IPS-NIHi7 (cell line): ENCODE measurements at regions not wholly inside any gene's neighbourhood (a gene's known extent, or its start where the extent isn't known, plus 50 kb on each side); places are given as distances from the start of the nearest gene placed in this dataset.
"Not testable (repeated sequence)": the region's sequence is repeated elsewhere in the genome, so short reads cannot be mapped to it uniquely, and the experiment has no call there.

ENCODE experiments used
- DNase-seq: peaks from one replicate; pipeline ENCODE4 v3.0.0; 2012; ENCODE audit warnings: mixed read lengths; ENCODE audit errors: extremely low spot score

DNA sequence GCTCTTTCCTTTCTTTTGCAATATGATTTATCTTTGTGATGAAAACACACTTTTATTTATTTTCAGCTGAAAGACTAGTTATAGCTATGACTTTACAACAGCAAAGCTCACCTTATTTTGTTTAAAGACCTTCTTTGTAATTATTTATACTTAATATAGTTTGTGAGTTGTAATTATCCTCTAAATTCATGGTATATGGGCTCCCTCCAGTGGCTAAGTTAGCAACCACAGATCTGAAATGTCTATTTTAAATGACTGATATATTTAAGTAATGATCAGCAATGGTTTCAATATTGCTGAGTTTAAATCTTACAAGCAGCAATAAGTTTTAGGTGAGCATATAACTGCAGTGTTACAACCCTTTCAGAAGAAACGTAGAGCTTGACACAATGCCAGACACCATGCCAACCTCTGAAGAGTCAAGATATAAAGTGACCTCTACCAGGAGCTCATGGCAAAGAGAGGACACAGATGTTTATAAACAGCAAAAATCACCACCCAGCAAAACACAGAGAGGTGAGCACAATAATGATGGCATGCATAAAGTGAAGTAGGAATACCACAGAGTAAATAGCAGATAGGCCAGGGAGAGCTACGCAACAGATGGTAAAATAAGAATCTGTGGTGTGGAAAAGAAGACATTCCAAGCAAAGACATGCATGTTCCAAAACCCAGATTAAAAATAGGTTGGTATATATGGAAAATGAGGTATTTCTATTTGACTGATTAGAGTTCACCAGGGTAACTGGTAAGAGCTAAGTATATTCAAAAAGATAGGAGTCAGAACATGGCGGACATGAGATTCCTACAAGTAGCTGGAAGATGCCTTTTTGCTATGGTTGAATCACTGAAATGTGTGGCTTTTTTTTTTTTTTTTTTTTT lies 143.7 kb upstream of the ZNF385D start:
- peak; percentile 11 for DNase-seq

DNA sequence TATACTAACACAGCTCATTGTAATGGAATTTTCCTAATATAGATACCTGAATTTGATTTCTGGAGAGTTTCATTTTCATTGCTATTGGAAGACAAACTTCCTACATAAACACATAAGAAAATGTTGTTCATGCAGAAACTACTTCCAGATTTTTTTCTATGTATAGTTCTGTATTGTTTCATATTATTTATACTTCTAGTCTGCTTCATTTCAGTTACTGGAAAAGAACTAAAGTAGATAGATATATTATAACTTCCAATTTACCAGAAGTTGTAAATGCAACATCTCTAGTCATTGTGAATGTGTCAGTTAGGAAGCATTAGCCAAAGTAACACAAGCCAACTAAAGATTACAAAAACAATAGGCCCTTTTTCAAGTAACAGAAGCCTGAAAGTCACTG lies 147.3 kb upstream of the ZNF385D start:
- no peak for DNase-seq

GRCh38 chr3:21901484-21901883 lies 150.5 kb upstream of the ZNF385D start:
- no peak for DNase-seq

DNA sequence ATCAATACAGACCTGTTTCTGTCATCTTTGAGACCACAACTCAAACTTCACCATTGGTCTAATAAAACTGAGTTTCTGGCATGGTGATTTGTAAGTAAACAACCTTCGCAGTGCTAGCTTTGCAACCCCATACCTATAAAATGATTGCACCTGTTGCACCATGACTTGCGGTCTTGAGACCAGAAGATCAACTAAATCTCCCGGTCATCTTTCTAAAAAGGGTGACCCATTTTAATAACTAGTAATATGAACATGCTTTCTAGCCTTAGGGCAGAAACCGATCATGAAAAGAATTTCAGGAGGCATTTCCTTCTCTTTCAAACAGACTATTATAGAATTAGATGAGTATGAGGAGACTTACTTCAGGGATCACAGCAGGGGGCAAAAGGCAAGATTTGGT lies 151.9 kb upstream of the ZNF385D start:
- no peak for DNase-seq

DNA sequence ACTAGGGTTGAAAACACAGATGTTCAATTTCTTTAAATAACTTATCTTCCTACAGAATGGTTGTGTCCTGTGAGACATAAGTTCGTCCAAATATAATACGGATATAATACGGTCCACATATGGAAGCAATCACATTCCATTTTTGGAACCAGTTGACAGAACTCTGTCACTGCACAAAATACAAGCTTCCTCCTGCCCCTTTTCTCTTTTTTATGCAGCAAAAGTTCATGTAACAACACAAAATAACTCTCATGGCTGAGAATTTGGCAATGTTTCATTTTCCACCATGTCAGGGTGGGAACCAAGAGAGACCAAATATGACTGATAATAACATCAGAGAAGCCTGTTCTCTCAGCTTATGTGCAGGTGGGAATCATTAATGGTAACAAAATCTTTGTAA lies 158.1 kb upstream of the ZNF385D start:
- DNase-seq = no peak

GRCh38 chr3:21912711-21913110 lies 161.7 kb upstream of the ZNF385D start:
- no peak for DNase-seq

GRCh38 chr3:21913791-21914190 lies 162.8 kb upstream of the ZNF385D start:
- DNase-seq = no peak

GRCh38 chr3:21914451-21914850 lies 163.4 kb upstream of the ZNF385D start:
- no peak for DNase-seq

GRCh38 chr3:21919383-21919782 lies 168.4 kb upstream of the ZNF385D start:
- DNase-seq = no peak

DNA sequence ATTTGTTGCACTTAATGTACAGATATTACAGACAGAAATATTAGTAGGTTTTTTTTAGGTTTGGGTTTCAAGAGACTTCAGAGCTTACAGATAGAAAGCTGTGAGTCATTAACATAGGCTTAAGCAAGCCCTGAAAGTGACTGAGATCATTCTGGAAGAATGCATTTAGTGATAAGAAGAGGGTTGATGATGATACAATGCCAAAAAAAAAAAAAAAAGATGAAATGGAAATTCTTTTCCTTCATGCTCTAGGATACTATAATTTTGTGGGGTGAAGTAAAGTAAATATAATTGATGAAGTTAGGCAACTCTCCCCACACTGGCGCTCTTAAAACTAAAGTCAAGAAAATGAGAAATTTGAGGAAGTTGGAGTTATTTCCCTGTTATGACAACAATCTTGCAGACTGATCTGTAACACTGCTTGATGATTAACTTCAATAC lies 169.4 kb upstream of the ZNF385D start:
- peak; percentile 10 for DNase-seq

GRCh38 chr3:21923156-21923555 lies 172.1 kb upstream of the ZNF385D start:
- DNase-seq = not testable (repeated sequence)

- DNase-seq = no peak
Measured at GRCh38 chr3:21927261-21927660, 176.3 kb upstream of the ZNF385D start.

GRCh38 chr3:21934591-21934990 lies 183.6 kb upstream of the ZNF385D start:
- no peak for DNase-seq

DNA sequence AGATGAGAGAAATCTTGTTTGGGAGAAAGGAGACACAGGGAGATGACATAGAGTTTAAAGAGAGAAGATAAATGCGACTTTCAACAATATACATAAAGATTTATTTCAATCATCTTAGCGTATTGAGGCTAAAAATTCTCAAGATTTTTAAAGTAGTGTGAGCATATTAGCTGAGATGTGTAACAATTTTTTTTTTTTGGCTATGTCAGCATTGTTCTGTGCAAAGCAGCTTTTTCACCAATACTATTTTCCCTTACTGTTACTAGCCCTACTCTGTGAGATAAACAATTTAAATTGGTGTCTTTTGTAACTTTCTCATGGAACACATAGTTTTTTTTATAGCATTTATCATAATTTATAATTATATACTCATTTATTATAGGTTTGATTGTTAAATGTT lies 185.2 kb upstream of the ZNF385D start:
- DNase-seq = no peak

DNA sequence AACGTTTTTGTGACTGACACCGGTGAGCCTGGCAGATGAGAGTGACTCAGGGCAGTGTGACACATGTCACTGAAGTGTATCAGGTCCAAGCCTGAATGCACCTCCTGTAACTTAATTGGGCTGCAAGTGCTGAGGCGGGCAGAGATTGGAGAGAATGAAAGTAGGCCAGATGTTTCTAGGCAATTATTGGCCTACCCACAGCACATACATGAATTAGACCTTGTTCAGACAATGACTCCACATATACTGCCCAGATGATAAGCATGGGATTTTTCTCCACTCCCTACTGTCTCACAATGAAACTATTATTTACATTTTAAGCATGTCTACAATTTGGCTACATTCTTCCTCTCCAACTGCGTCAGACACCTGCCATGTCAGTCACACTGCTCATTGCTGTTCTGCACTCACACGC lies 187.3 kb upstream of the ZNF385D start:
- no peak for DNase-seq

DNA sequence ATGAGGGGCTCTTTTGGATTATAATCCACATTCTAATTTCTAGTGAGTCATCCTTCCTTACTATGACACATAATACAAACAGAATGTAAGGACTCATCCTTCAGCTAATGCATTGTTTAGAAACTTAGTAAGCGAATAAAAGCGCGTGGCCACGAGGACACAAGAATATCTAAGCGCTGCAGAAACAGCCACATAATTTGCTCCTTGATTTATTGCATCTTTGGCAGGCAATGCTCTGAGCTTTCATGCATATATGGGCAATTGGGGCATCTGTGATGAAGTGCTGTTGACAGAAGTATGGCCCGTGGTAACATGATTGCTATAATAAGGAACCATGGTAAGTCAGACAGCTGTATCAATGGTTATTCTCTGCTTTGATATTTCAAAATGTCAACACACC lies 191.3 kb upstream of the ZNF385D start:
- no peak for DNase-seq

- DNase-seq = no peak
Measured at GRCh38 chr3:21944251-21944650, 193.2 kb upstream of the ZNF385D start.

DNA sequence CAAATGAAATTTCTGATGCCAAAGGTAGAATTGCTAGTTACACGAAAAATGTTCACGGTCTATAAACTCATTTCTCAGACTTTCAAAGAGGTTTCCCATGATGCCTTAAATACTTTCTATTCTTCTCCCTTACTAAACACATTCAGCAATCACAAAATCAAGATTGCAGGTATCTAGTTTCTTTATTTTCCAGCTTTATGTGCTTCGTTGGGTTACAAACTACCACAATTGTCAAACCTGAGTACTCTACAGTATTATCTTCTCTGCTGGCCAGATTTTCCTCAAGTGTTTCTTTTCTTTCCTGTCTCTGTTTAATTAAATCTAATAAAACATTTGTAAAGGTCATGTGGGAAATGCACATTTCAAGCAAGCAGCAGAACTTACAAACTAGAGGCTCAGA lies 201.8 kb upstream of the ZNF385D start:
- DNase-seq = no peak

DNA sequence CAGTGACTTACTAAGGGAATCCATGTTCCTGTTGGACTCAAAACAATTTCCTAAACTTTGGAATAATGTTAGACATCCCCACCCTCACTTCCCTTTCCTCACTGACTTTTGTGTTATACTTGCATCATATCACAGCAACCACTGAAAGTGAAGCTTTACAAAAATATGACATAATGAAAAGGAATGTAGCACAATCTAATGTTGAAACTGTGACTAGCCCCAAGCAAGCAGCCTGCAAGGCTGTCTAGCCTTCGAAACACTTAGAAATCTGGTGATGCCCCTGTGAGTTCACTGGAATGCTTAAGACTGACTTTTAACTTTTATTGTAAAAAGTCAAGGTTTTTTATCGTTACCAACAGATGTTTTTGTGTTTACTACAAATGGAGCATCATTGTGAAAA lies 203.7 kb upstream of the ZNF385D start:
- no peak for DNase-seq

GRCh38 chr3:21955406-21955805 lies 204.4 kb upstream of the ZNF385D start:
- no peak for DNase-seq

- DNase-seq = no peak
Measured at GRCh38 chr3:21960033-21960432, 209.0 kb upstream of the ZNF385D start.

- no peak for DNase-seq
Measured at GRCh38 chr3:21962456-21962855, 211.4 kb upstream of the ZNF385D start.

DNA sequence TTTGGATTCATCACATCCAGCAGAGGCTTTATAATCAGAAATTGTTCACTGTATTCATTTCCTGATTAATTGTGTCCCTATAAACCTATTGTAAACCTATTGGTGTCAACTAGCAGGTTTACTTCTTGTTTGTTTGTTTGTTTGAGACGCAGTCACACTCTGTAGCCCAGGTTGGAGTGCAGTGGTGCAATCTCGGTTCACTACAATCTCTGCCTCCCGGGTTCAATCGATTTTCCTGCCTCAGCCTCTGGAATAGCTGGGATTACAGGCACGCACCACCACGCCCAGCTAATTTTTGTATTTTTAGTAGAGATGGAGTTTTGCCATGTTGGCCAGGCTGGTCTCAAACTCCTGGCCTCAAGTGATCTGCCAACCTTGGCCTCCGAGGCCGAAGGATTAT lies 215.4 kb upstream of the ZNF385D start:
- not testable (repeated sequence) for DNase-seq

DNA sequence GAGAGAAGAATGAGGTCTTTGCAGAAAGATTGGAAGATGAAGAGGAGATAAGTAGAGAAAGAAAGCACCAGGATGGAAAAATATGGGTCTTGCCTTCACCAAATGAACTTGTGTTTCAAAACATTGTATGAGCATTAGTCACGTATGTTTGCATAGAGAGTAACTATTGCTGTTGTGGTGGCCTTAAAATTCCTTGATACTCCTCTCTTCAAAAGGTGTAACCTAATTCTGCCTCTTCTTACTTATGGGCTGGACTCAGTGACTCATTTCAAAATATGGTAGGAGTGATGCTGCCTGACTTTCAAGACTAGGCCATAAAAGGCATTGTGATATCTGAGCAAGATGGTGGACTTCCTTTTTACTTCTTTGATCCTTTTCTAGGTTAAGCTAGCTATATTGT lies 228.7 kb upstream of the ZNF385D start:
- DNase-seq = no peak
